A549 (cell line): ENCODE measurements at regions not wholly inside any gene's neighbourhood (a gene's known extent, or its start where the extent isn't known, plus 50 kb on each side); places are given as distances from the start of the nearest gene placed in this dataset.

Experiments
- ATAC-seq, 2 experiments: fragments of 200-7000 bp in 1 of 2; fragments of >200 bp in 1 of 2; cut with Nextera tagmentation in 1 of 2; cut with Tn5 transposase in 1 of 2; 3 replicates each; pipeline versions ENCODE4 v1.8.0 to v1.9.1; 2018 to 2020; ENCODE audit warnings: mild to moderate bottlenecking in 1 of 2, moderate library complexity in 1 of 2
- CTCF ChIA-PET: fragments of 300-600 bp; sonication (Branson Sonifier 250); formaldehyde crosslinking; extraction: SDS; loops from one replicate; lab custom pipeline; 2021; ENCODE audit warnings: antibody characterized with exemption, inconsistent platforms; lab: Yijun Ruan, JAX
- POLR2A ChIA-PET: fragments of 350-600 bp; formaldehyde crosslinking; extraction: SDS; loops from one replicate; lab custom pipeline; 2021; ENCODE audit warnings: antibody characterized with exemption, inconsistent platforms; lab: Yijun Ruan, JAX
- DNase-seq, 2 experiments: peaks; one replicate each; pipeline versions ENCODE4 v3.0.0 to v3.0.0-alpha.2; 2011 to 2016; ENCODE audit warnings: low read depth in 1 of 2, low spot score in 1 of 2
- FAIRE-seq: peaks from 2 replicates; lab custom pipeline; 2011; peaks lifted over from hg19 to GRCh38; lab: Jason Lieb, UNC
- H3K27ac ChIP-seq, 2 experiments: fragments of >200 bp; sonication (Bioruptor Twin); formaldehyde crosslinking; 3 replicates each; pipeline ENCODE4 v1.5.1; 2016 to 2017
- H3K4me1 ChIP-seq: fragments of >200 bp; sonication (Bioruptor Twin); formaldehyde crosslinking; 3 replicates; pipeline ENCODE4 v1.6.1; 2016
- H3K4me2 ChIP-seq: fragments of >200 bp; sonication (Bioruptor Twin); formaldehyde crosslinking; 3 replicates; pipeline ENCODE4 v1.6.1; 2016
- H3K4me3 ChIP-seq: fragments of >200 bp; sonication (Bioruptor Twin); formaldehyde crosslinking; 3 replicates; pipeline ENCODE4 v1.5.1; 2016
- H3K9me3 ChIP-seq: fragments of >200 bp; sonication (Bioruptor Twin); formaldehyde crosslinking; 3 replicates; pipeline ENCODE4 v1.6.1; 2016
- BHLHE40 ChIP-seq: IDR thresholded peaks from 2 replicates; pipeline ENCODE4 v1.6.1; 2012; ENCODE audit warnings: low read depth, low read length, inconsistent platforms
- EHF ChIP-seq: fragments of 250-450 bp; sonication (Bioruptor Pico); IDR thresholded peaks from 2 replicates; pipeline ENCODE4 v1.5.0; 2020; ENCODE audit warnings: mild to moderate bottlenecking
- FOSL2 ChIP-seq, 2 experiments: fragments of 450-650 bp in 1 of 2; fragments of >200 bp in 1 of 2; sonication (Bioruptor Twin) in 1 of 2; formaldehyde crosslinking; IDR thresholded peaks; 2 replicates each; pipeline versions ENCODE4 v1.5.0 to v1.6.1; 2016 to 2020; ENCODE audit warnings: mild to moderate bottlenecking in 1 of 2, moderate library complexity in 1 of 2
- JUN ChIP-seq, 2 experiments: fragments of >200 bp; sonication (Bioruptor Twin); formaldehyde crosslinking; IDR thresholded peaks; 2 replicates in 1 of 2; 3 replicates in 1 of 2; pipeline ENCODE4 v1.6.1; 2016 to 2017
- MAFK ChIP-seq: fragments of 450-650 bp; IDR thresholded peaks from 2 replicates; pipeline ENCODE4 v1.6.1; 2014; ENCODE audit not compliant: partially characterized antibody
- MYC ChIP-seq: IDR thresholded peaks from 2 replicates; pipeline ENCODE4 v1.6.1; 2012; ENCODE audit warnings: mild to moderate bottlenecking, inconsistent platforms, low read length, improper control_type of control experiment, borderline replicate concordance
- NFE2L2 ChIP-seq: fragments of 150-350 bp; conservative IDR thresholded peaks from 2 replicates; pipeline ENCODE4 v1.6.1; 2014; ENCODE audit warnings: low read length
- NPAS2 ChIP-seq: fragments of 250-450 bp; sonication (Bioruptor Pico); IDR thresholded peaks from 2 replicates; pipeline ENCODE4 v1.8.0; 2022; ENCODE audit warnings: mild to moderate bottlenecking, moderate library complexity, borderline replicate concordance
- PHF8 ChIP-seq: fragments of 200-600 bp; sonication (generic); IDR thresholded peaks from 2 replicates; pipeline ENCODE4 v1.6.1; 2016; ENCODE audit warnings: low read depth, mild to moderate bottlenecking, antibody characterized with exemption, moderate library complexity, borderline replicate concordance
- RAD21 ChIP-seq, 2 experiments: fragments of >200 bp in 1 of 2; sonication (Bioruptor Twin) in 1 of 2; formaldehyde crosslinking in 1 of 2; IDR thresholded peaks in 1 of 2; conservative IDR thresholded peaks in 1 of 2; 2 replicates in 1 of 2; 3 replicates in 1 of 2; pipeline ENCODE4 v1.6.1; 2012 to 2018; ENCODE audit warnings: inconsistent platforms in 1 of 2
- RARB ChIP-seq: fragments of 250-450 bp; sonication (Bioruptor Pico); IDR thresholded peaks from 2 replicates; pipeline ENCODE4 v1.8.0; 2021; ENCODE audit warnings: mild to moderate bottlenecking, moderate library complexity
- RCOR1 ChIP-seq: fragments of 150-350 bp; IDR thresholded peaks from 2 replicates; pipeline ENCODE4 v1.6.1; 2014; ENCODE audit warnings: antibody characterized with exemption, low read length, low read depth
- ZSCAN20 ChIP-seq: fragments of 250-450 bp; sonication (Bioruptor Pico); IDR thresholded peaks from 2 replicates; pipeline ENCODE4 v1.8.0; 2022; ENCODE audit warnings: mild to moderate bottlenecking, moderate library complexity
- WGBS: methylation state at CpG from one replicate; pipeline ENCODE4 v1.1.6; 2017; ENCODE audit errors: missing lambda C conversion rate; 5-methylcytosine and 5-hydroxymethylcytosine counted together
- TF ChIP-seq, protein P1 (sequence below): fragments of 150-350 bp; IDR thresholded peaks from 2 replicates; pipeline ENCODE4 v1.6.1; 2014; ENCODE audit warnings: low read depth, mild to moderate bottlenecking, low read length
- TF ChIP-seq, protein P2 (sequence below): IDR thresholded peaks from 2 replicates; pipeline ENCODE4 v1.6.1; 2012
- TF ChIP-seq, protein P3 (sequence below): fragments of 450-650 bp; IDR thresholded peaks from 2 replicates; pipeline ENCODE4 v1.6.1; 2014; ENCODE audit warnings: antibody characterized with exemption
- TF ChIP-seq, protein P4 (sequence below): fragments of 200-600 bp; sonication (generic); IDR thresholded peaks from 2 replicates; pipeline ENCODE4 v1.6.1; 2016; ENCODE audit warnings: antibody characterized with exemption, mild to moderate bottlenecking, moderate library complexity
- TF ChIP-seq, protein P5 (sequence below): IDR thresholded peaks from 2 replicates; pipeline ENCODE4 v1.6.1; 2012
- TF ChIP-seq, protein P6 (sequence below): fragments of >200 bp; sonication (Bioruptor Twin); formaldehyde crosslinking; IDR thresholded peaks from 3 replicates; pipeline ENCODE4 v1.6.1; 2016

DNA sequence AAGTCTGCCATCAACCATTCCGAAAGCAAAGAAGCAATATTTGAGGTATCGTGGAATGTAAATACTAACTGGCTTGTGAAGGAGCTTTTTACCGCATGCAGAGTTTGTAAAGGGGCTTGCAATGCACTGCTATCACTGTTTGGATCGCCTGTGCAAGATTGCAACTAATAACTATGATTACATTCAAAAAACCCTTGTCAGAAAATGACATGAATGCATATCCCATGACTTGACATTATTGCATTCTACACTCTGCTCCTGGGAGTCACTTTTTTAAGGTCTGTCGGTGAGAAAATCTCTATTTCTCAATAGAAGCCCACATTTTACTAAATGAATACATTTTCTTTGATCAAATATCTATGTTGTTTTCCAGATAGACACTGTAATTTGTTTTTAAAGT, 335.4 kb upstream of the SPTLC3 start:
- ChIA-PET POLR2A (no interaction called here), CTCF (no interaction called here)
- FAIRE-seq, result no peak
- H3K4me3 ChIP-seq, result no peak overlapping the region
- H3K9me3 ChIP-seq, result no peaks in the 10 kb centered on the region
- H3K4me2 ChIP-seq, result no peak overlapping the region
- WGBS, result 8% methylated on average over 5 of the region's 5 CpGs
- no peak for ATAC-seq
- no peaks in the 10 kb centered on the region for H3K4me1 ChIP-seq
- H3K27ac ChIP-seq, result no peak overlapping the region
- DNase-seq, result no peak
- TF ChIP-seq ZSCAN20 (CRISPR knock-in tag), result no peak
- TF ChIP-seq, protein P1, sequence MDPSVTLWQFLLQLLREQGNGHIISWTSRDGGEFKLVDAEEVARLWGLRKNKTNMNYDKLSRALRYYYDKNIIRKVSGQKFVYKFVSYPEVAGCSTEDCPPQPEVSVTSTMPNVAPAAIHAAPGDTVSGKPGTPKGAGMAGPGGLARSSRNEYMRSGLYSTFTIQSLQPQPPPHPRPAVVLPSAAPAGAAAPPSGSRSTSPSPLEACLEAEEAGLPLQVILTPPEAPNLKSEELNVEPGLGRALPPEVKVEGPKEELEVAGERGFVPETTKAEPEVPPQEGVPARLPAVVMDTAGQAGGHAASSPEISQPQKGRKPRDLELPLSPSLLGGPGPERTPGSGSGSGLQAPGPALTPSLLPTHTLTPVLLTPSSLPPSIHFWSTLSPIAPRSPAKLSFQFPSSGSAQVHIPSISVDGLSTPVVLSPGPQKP, result no peak
- TF ChIP-seq JUN (IDR thresholded peaks at IDR 0.05), result no peak
- TF ChIP-seq, protein P2, sequence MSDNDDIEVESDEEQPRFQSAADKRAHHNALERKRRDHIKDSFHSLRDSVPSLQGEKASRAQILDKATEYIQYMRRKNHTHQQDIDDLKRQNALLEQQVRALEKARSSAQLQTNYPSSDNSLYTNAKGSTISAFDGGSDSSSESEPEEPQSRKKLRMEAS, result no peak
- TF ChIP-seq RAD21 (conservative IDR thresholded peaks at IDR 0.05 in 1 of 2, IDR thresholded peaks at IDR 0.05 in 1 of 2), result no peak
- peak; percentile 17 for TF ChIP-seq MAFK
- no peak for TF ChIP-seq EHF (CRISPR knock-in tag)
- TF ChIP-seq BHLHE40, result no peak
- no peak for TF ChIP-seq PHF8
- TF ChIP-seq NFE2L2, result 0 out of 2 replicates have a peak, but pooled peaks have one; percentile 48

DNA sequence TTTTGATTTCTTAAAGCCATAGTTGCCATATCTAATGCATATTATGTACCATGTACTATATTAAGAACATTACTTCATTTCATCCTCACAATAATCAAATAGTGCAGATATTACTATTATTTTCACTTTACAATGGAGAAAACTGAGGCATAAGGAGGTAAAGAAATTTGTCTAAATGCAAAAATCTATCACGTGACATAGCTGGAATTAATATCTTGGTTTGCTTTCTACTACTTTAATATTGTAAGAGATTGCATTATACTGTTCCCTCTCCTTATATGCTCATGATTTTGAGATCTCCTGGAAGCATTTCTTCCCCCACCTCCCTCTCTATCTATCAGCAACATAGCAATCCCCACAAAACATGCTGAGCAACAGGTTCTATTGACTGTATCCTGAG, 330.8 kb upstream of the SPTLC3 start:
- CTCF ChIA-PET, result no interaction called here
- TF ChIP-seq JUN (IDR thresholded peaks at IDR 0.05) (no peak), RCOR1 (no peak)
- TF ChIP-seq, protein P3, sequence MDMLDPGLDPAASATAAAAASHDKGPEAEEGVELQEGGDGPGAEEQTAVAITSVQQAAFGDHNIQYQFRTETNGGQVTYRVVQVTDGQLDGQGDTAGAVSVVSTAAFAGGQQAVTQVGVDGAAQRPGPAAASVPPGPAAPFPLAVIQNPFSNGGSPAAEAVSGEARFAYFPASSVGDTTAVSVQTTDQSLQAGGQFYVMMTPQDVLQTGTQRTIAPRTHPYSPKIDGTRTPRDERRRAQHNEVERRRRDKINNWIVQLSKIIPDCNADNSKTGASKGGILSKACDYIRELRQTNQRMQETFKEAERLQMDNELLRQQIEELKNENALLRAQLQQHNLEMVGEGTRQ, result peak; percentile 38; the same call in 1 of the 2 replicates
- Histone ChIP-seq H3K4me3 (no peak overlapping the region), H3K4me2 (no peak overlapping the region), H3K9me3 (no peaks in the 10 kb centered on the region), H3K27ac (no peak overlapping the region), H3K4me1 (no peaks in the 10 kb centered on the region)
- ATAC-seq, result no peak
- peak; percentile 13 for FAIRE-seq
- 0% methylated on average over 1 of the region's 1 CpG for WGBS
- POLR2A ChIA-PET, result no interaction called here
- no peak for DNase-seq

DNA sequence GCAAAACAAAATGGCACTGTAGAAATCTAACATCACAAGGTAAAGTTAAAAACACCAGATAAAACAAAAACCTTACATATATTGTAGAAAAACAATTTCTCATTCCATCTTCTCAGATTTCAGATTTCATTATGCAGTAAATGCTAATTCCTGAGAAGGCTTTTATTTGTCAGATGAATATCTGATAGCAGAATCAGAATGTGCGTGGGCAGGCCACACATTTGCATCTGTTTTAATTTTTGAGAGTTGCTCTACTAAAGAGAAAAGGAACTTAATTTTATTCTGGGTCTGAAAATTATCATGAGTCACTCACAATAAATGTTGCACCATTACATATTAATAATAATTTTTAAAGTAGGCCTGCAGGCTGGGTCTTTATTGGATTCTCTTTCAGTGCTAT, 329.3 kb upstream of the SPTLC3 start:
- no peak for FAIRE-seq
- no peak overlapping the region for H3K4me2 ChIP-seq
- POLR2A ChIA-PET, result no interaction called here
- 2% methylated on average over 1 of the region's 1 CpG for whole genome bisulfite sequencing
- no peaks in the 10 kb centered on the region for H3K4me1 ChIP-seq
- no peak overlapping the region for H3K4me3 ChIP-seq
- no peaks in the 10 kb centered on the region for H3K9me3 ChIP-seq
- no peak for ATAC-seq
- no peak for TF ChIP-seq NPAS2 (CRISPR knock-in tag)
- TF ChIP-seq, protein P4, sequence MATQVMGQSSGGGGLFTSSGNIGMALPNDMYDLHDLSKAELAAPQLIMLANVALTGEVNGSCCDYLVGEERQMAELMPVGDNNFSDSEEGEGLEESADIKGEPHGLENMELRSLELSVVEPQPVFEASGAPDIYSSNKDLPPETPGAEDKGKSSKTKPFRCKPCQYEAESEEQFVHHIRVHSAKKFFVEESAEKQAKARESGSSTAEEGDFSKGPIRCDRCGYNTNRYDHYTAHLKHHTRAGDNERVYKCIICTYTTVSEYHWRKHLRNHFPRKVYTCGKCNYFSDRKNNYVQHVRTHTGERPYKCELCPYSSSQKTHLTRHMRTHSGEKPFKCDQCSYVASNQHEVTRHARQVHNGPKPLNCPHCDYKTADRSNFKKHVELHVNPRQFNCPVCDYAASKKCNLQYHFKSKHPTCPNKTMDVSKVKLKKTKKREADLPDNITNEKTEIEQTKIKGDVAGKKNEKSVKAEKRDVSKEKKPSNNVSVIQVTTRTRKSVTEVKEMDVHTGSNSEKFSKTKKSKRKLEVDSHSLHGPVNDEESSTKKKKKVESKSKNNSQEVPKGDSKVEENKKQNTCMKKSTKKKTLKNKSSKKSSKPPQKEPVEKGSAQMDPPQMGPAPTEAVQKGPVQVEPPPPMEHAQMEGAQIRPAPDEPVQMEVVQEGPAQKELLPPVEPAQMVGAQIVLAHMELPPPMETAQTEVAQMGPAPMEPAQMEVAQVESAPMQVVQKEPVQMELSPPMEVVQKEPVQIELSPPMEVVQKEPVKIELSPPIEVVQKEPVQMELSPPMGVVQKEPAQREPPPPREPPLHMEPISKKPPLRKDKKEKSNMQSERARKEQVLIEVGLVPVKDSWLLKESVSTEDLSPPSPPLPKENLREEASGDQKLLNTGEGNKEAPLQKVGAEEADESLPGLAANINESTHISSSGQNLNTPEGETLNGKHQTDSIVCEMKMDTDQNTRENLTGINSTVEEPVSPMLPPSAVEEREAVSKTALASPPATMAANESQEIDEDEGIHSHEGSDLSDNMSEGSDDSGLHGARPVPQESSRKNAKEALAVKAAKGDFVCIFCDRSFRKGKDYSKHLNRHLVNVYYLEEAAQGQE, result no peak
- no peak for TF ChIP-seq MAFK
- no peak for TF ChIP-seq FOSL2 (IDR thresholded peaks at IDR 0.05)
- no peak for TF ChIP-seq FOSL2 (CRISPR knock-in tag; IDR thresholded peaks at IDR 0.05)
- TF ChIP-seq RARB (CRISPR knock-in tag), result no peak
- TF ChIP-seq MYC, result no peak
- no peak for TF ChIP-seq PHF8
- TF ChIP-seq, protein P5, sequence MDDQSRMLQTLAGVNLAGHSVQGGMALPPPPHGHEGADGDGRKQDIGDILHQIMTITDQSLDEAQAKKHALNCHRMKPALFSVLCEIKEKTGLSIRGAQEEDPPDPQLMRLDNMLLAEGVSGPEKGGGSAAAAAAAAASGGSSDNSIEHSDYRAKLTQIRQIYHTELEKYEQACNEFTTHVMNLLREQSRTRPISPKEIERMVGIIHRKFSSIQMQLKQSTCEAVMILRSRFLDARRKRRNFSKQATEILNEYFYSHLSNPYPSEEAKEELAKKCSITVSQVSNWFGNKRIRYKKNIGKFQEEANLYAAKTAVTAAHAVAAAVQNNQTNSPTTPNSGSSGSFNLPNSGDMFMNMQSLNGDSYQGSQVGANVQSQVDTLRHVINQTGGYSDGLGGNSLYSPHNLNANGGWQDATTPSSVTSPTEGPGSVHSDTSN, result no peak
- TF ChIP-seq, protein P6, sequence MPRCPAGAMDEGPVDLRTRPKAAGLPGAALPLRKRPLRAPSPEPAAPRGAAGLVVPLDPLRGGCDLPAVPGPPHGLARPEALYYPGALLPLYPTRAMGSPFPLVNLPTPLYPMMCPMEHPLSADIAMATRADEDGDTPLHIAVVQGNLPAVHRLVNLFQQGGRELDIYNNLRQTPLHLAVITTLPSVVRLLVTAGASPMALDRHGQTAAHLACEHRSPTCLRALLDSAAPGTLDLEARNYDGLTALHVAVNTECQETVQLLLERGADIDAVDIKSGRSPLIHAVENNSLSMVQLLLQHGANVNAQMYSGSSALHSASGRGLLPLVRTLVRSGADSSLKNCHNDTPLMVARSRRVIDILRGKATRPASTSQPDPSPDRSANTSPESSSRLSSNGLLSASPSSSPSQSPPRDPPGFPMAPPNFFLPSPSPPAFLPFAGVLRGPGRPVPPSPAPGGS, result no peak
- CTCF ChIA-PET, result no interaction called here
- no peak for DNase-seq
- H3K27ac ChIP-seq, result no peak overlapping the region
